ENCODE measurements at regions not wholly inside any gene's neighbourhood (a gene's known extent, or its start where the extent isn't known, plus 50 kb on each side); places are given as distances from the start of the nearest gene placed in this dataset.
"Not testable (repeated sequence)": the region's sequence is repeated elsewhere in the genome, so short reads cannot be mapped to it uniquely, and the experiment has no call there.

DNA sequence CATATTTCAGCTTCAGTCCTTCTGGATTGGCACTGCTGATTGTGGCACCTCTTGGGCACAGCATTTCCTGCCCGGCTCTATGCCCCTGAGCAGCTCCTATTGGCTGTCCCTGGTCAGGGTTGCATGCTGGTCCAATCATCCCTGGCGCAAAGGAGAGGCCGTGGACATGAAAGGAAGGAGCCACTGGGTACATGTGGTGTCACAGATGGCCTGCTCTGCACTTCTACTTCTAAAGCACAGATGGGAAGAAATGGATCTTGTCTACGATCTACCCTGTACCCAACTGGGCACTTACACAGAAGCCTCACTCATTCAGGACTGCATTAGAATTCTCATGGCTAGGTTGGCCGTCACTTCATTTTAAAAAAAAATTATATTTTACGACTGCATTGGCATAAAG is 232.5 kb downstream of the SHQ1 start:
- Histone ChIP-seq H3K36me3 (ENCODE audit: insufficient read depth, low read length) (no peaks in the 10 kb centered on the region), H3K4me3 (ENCODE audit: low read length in 2 of 2) (no peak overlapping the region), H3K4me1 (ENCODE audit: insufficient read depth, low read length) (no peaks in the 10 kb centered on the region), H3K9me3 (ENCODE audit: control insufficient read depth in 1 of 2, low read length in 2 of 2) (no peaks in the 10 kb centered on the region), H3K27me3 (ENCODE audit: insufficient read depth, low read length) (no peaks in the 10 kb centered on the region), H3K27ac (ENCODE audit: low read depth, low read length) (no peak overlapping the region)
- H3K9me3 Mint-ChIP-seq: peaks cover 3 to 15% (median 7%) of the 10 kb centered on the region in 8 donors
- POLR2A ChIA-PET (ENCODE audit: partially characterized antibody): no interaction called here
- H3K4me3 Mint-ChIP-seq: no peak overlapping the region
- intact Hi-C loops (cut with micrococcal nuclease): no loop called here
- CTCF ChIA-PET (ENCODE audit: partially characterized antibody): no interaction called here
- no peaks in the 10 kb centered on the region for H3K36me3 Mint-ChIP-seq
- H3K27ac Mint-ChIP-seq: no peak overlapping the region
- H3K4me1 Mint-ChIP-seq: no peaks in the 10 kb centered on the region
- H3K27me3 Mint-ChIP-seq: peaks cover 0 to 3% of the 10 kb centered on the region in 2 donors
- no peak for DNase-seq

DNA sequence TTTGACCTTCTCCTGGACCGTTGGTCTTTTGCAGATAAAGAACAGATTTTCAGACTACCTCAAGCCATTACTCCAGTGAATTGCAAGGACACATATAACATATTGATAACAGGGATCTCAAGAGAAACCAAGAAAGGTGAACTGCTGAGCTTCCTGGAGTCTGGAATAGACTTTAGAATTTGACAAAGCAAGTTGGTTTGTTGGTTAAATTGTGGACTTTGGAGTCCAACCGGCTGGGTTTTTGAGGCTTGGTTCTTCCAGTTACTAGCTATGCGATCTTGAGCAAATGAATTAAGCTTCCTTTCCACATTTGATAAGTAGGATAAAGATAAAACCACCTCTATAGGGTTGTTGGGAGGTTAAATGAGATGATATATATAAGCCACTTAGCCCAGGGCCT is 233.1 kb downstream of the SHQ1 start:
- Histone ChIP-seq H3K27me3 (ENCODE audit: insufficient read depth, low read length) (no peaks in the 10 kb centered on the region), H3K4me1 (ENCODE audit: insufficient read depth, low read length) (no peaks in the 10 kb centered on the region), H3K9me3 (ENCODE audit: control insufficient read depth in 1 of 2, low read length in 2 of 2) (no peaks in the 10 kb centered on the region), H3K4me3 (ENCODE audit: low read length in 2 of 2) (no peak overlapping the region), H3K27ac (ENCODE audit: low read depth, low read length) (no peak overlapping the region), H3K36me3 (ENCODE audit: insufficient read depth, low read length) (no peaks in the 10 kb centered on the region)
- DNase-seq: no peak
- peaks cover 0 to 3% of the 10 kb centered on the region in 2 donors for H3K27me3 Mint-ChIP-seq
- H3K4me3 Mint-ChIP-seq: no peak overlapping the region
- peak overlapping the region in 1 of 7 donors; percentile 11 for H3K27ac Mint-ChIP-seq
- CTCF ChIA-PET (ENCODE audit: partially characterized antibody): no interaction called here
- POLR2A ChIA-PET (ENCODE audit: partially characterized antibody): no interaction called here
- intact Hi-C loops (cut with micrococcal nuclease): no loop called here
- H3K4me1 Mint-ChIP-seq: no peaks in the 10 kb centered on the region
- H3K9me3 Mint-ChIP-seq: peaks cover 0 to 15% (median 7%) of the 10 kb centered on the region in 8 donors
- no peaks in the 10 kb centered on the region for H3K36me3 Mint-ChIP-seq

DNA sequence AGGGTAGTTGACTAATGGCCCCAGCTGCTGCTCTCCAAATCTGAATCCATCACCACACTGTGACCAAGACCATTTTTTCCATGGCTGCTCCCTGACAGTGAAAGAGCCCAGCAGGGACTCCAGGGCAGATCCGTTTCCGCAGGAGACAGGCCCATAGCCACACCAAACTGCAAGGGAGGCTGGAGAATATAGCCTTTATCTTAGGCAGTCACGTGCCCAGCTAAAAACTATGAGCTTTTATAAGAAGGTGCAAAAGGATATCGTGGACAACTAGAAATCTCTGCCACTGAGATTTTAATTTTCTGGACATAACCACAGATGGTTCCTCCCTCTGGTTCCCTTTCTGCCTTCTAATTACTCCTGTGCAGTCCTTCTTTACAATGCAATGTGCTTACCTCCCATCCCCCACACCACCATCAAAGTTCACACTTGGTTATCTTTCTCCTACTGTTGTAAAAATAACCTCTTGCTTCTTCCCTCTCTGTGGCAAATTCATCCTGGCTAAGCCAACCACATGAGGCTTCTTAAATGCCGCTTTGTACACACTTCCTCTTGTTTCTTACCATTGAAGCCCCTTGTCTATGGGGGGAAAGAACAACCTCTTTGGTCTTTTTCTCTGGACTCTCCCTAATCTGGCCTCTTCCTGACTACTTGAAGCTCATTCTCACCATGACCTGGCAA is 233.7 kb downstream of the SHQ1 start:
- Histone ChIP-seq H3K4me1 (ENCODE audit: insufficient read depth, low read length) (no peaks in the 10 kb centered on the region), H3K27ac (ENCODE audit: low read depth, low read length) (no peak overlapping the region), H3K27me3 (ENCODE audit: insufficient read depth, low read length) (no peaks in the 10 kb centered on the region), H3K36me3 (ENCODE audit: insufficient read depth, low read length) (no peaks in the 10 kb centered on the region), H3K9me3 (ENCODE audit: control insufficient read depth in 1 of 2, low read length in 2 of 2) (no peaks in the 10 kb centered on the region), H3K4me3 (ENCODE audit: low read length in 2 of 2) (no peak overlapping the region)
- H3K4me1 Mint-ChIP-seq: no peaks in the 10 kb centered on the region
- no peak overlapping the region for H3K4me3 Mint-ChIP-seq
- DNase-seq: no peak
- POLR2A ChIA-PET (ENCODE audit: partially characterized antibody): no interaction called here
- peaks cover 0 to 3% of the 10 kb centered on the region in 2 donors for H3K27me3 Mint-ChIP-seq
- intact Hi-C loops (cut with micrococcal nuclease): no loop called here
- H3K36me3 Mint-ChIP-seq: no peaks in the 10 kb centered on the region
- H3K9me3 Mint-ChIP-seq: peaks cover 0 to 15% (median 7%) of the 10 kb centered on the region in 8 donors
- CTCF ChIA-PET (ENCODE audit: partially characterized antibody): no interaction called here
- H3K27ac Mint-ChIP-seq: peak overlapping the region in 2 of 7 donors; percentile 13 to 38

DNA sequence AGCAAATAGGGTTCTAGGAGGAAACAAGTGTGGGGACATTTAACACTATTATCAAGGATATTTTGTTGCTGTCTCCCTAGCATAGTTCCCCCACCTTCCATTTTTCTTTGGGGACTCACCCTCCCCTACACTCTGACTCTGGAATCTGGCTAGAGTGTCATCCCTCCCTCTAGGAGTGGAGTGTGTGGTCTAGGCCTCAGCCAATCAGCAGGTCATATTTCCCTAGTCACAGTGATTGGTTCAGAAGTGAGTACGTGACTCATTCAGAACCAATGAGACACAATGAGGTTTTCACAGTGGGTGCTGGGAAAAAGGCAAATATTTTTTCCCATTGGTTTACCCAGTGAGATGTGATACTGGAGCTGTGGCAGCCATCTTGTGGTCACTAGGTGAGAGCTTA is 234.4 kb downstream of the SHQ1 start:
- H3K27me3 Mint-ChIP-seq: peaks cover 0 to 3% of the 10 kb centered on the region in 2 donors
- Histone ChIP-seq H3K9me3 (ENCODE audit: control insufficient read depth in 1 of 2, low read length in 2 of 2) (no peaks in the 10 kb centered on the region), H3K27me3 (ENCODE audit: insufficient read depth, low read length) (no peaks in the 10 kb centered on the region), H3K36me3 (ENCODE audit: insufficient read depth, low read length) (no peaks in the 10 kb centered on the region), H3K27ac (ENCODE audit: low read depth, low read length) (no peak overlapping the region), H3K4me1 (ENCODE audit: insufficient read depth, low read length) (no peaks in the 10 kb centered on the region), H3K4me3 (ENCODE audit: low read length in 2 of 2) (no peak overlapping the region)
- peaks cover 0 to 15% (median 5%) of the 10 kb centered on the region in 8 donors for H3K9me3 Mint-ChIP-seq
- no peak overlapping the region for H3K4me3 Mint-ChIP-seq
- peak overlapping the region in 1 of 7 donors; percentile 13 for H3K27ac Mint-ChIP-seq
- ChIA-PET POLR2A (ENCODE audit: partially characterized antibody) (no interaction called here), CTCF (ENCODE audit: partially characterized antibody) (no interaction called here)
- no peaks in the 10 kb centered on the region for H3K4me1 Mint-ChIP-seq
- intact Hi-C loops (cut with micrococcal nuclease): no loop called here
- DNase-seq: no peak
- H3K36me3 Mint-ChIP-seq: no peaks in the 10 kb centered on the region

DNA sequence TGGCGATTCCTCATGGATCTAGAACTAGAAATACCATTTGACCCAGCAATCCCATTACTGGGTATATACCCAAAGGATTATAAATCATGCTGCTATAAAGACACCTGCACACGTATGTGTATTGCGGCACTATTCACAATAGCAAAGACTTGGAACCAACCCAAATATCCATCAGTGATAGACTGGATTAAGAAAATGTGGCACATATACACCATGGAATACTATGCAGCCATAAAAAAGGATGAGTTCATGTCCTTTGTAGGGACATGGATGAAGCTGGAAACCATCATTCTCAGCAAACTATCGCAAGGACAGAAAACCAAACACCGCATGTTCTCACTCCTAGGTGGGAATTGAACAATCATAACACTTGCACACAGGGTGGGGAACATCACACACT is 239.1 kb downstream of the SHQ1 start:
- DNase-seq; H3K27ac Mint-ChIP-seq; CTCF ChIA-PET (ENCODE audit: partially characterized antibody); H3K36me3 ChIP-seq (ENCODE audit: insufficient read depth, low read length); H3K9me3 ChIP-seq (ENCODE audit: control insufficient read depth in 1 of 2, low read length in 2 of 2); H3K27me3 ChIP-seq (ENCODE audit: insufficient read depth, low read length); H3K4me3 ChIP-seq (ENCODE audit: low read length in 2 of 2); H3K4me1 ChIP-seq (ENCODE audit: insufficient read depth, low read length); intact Hi-C loops (cut with micrococcal nuclease); H3K27me3 Mint-ChIP-seq; POLR2A ChIA-PET (ENCODE audit: partially characterized antibody); H3K4me1 Mint-ChIP-seq; H3K4me3 Mint-ChIP-seq; H3K27ac ChIP-seq (ENCODE audit: low read depth, low read length); H3K9me3 Mint-ChIP-seq; H3K36me3 Mint-ChIP-seq: not testable (repeated sequence)

DNA sequence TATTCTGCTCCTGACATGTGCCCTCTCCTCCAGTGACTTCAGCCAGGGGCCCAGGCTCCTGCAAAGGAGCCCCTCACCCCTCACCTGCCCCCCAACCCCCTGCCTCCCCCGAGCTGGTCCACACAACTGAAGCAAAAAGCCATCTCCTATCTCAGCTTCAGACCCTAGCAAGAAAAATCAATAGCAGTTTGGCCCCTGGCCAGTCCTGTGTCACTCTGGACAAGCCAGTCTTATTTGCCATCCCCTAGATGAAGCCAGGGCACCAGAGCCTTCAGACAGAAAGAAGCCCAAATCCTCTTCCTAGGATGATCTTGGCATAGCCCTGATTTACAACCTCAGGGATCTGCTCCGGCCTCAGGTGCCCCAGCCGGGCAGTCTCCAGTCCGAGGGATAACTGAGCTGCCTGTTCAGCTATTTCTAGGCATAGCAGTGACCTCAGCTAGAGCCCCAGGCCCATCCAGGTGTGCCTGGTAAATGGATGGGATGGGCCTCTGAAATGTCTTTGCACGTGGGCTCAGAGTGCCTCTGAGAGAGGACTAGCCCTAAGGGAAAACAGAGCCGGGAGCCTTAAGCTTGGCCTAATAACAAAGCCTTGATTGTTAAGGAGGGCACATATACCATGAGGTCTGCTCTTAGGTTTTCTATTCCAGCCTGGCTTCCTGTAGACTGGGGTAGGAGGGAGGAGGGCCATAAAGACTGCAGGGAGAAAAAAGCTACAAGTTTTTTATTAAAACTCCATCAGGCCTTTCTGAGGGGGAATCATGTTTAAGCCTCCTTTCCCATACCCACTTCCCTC is 242.0 kb downstream of the SHQ1 start:
- CTCF ChIA-PET (ENCODE audit: partially characterized antibody): no interaction called here
- Histone ChIP-seq H3K36me3 (ENCODE audit: insufficient read depth, low read length) (no peaks in the 10 kb centered on the region), H3K4me1 (ENCODE audit: insufficient read depth, low read length) (no peaks in the 10 kb centered on the region), H3K27ac (ENCODE audit: low read depth, low read length) (no peak overlapping the region), H3K27me3 (ENCODE audit: insufficient read depth, low read length) (no peaks in the 10 kb centered on the region), H3K4me3 (ENCODE audit: low read length in 2 of 2) (no peak overlapping the region), H3K9me3 (ENCODE audit: control insufficient read depth in 1 of 2, low read length in 2 of 2) (no peaks in the 10 kb centered on the region)
- H3K9me3 Mint-ChIP-seq: peaks cover 0 to 5% (median 0%) of the 10 kb centered on the region in 8 donors
- H3K4me3 Mint-ChIP-seq: no peak overlapping the region
- H3K27ac Mint-ChIP-seq: no peak overlapping the region
- peaks cover 0 to 8% of the 10 kb centered on the region in 2 donors for H3K27me3 Mint-ChIP-seq
- no peaks in the 10 kb centered on the region for H3K4me1 Mint-ChIP-seq
- intact Hi-C loops (cut with micrococcal nuclease): no loop called here
- H3K36me3 Mint-ChIP-seq: no peaks in the 10 kb centered on the region
- POLR2A ChIA-PET (ENCODE audit: partially characterized antibody): no interaction called here
- DNase-seq: no peak

DNA sequence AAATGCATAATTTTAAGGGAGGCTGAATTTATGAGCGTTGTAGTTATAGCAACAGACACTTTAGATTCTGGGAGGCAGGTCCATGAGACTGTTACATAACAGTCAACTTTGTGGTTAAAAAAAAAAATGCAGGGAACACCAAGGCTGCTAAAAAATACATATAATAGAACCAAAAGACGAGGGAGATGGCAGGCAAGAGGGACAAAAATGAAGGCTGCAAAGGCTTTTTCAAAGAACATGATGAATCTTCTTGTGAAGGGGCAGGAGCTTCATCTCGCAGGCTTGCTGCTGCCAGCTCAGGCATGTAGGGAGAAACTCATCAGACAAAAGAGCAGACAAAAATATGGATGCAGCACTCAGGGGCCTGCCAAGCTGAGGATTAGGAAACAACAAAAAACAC is 243.9 kb downstream of the SHQ1 start:
- no peak for DNase-seq
- no peak overlapping the region for H3K27ac ChIP-seq (ENCODE audit: low read depth, low read length)
- CTCF ChIA-PET (ENCODE audit: partially characterized antibody): no interaction called here
- Mint-ChIP-seq H3K27ac (no peak overlapping the region), H3K4me1 (no peaks in the 10 kb centered on the region), H3K4me3 (no peak overlapping the region), H3K27me3 (peaks cover 0 to 8% of the 10 kb centered on the region in 2 donors), H3K36me3 (no peaks in the 10 kb centered on the region), H3K9me3 (peaks cover 0 to 5% (median 0%) of the 10 kb centered on the region in 8 donors)
- intact Hi-C loops (cut with micrococcal nuclease): no loop called here
- POLR2A ChIA-PET (ENCODE audit: partially characterized antibody): no interaction called here
- H3K27me3 ChIP-seq (ENCODE audit: insufficient read depth, low read length): no peaks in the 10 kb centered on the region
- H3K4me3 ChIP-seq (ENCODE audit: low read length in 2 of 2): no peak overlapping the region
- H3K36me3 ChIP-seq (ENCODE audit: insufficient read depth, low read length): no peaks in the 10 kb centered on the region
- H3K9me3 ChIP-seq (ENCODE audit: control insufficient read depth in 1 of 2, low read length in 2 of 2): no peaks in the 10 kb centered on the region
- no peaks in the 10 kb centered on the region for H3K4me1 ChIP-seq (ENCODE audit: insufficient read depth, low read length)

All from CD4-positive, alpha-beta memory T cell (primary cell).